OCI-LY7 (cell line): ENCODE measurements at regions not wholly inside any gene's neighbourhood (a gene's known extent, or its start where the extent isn't known, plus 50 kb on each side); places are given as distances from the start of the nearest gene placed in this dataset.

Experiments
- BruUV-seq: library from RNA; stranded (reverse); fragments of 400-500 nt; replicated peaks from 2 replicates; lab custom pipeline; 2021; lab: Mats Ljungman, UMichigan
- CTCF ChIA-PET: fragments of 300-600 bp; sonication (Branson Sonifier 250); formaldehyde crosslinking; loops from one replicate; lab custom pipeline; 2022; ENCODE audit warnings: antibody characterized with exemption; ENCODE audit not compliant: unreplicated experiment; lab: Charles Lee
- POLR2A ChIA-PET: fragments of 300-600 bp; sonication (Branson Sonifier 250); formaldehyde crosslinking; loops from one replicate; lab custom pipeline; 2022; ENCODE audit warnings: antibody characterized with exemption; lab: Charles Lee
- DNase-seq: peaks from one replicate; pipeline ENCODE4 v3.0.0-alpha.2; 2015; ENCODE audit warnings: low spot score
- H2AFZ ChIP-seq: fragments of 200-600 bp; sonication (generic), shearing (Covaris generic); 2 replicates; pipeline ENCODE4 v1.6.1; 2014; ENCODE audit warnings: mild to moderate bottlenecking, antibody characterized with exemption, low read length, moderate library complexity
- H3K27ac ChIP-seq: fragments of 200-600 bp; sonication (generic); 2 replicates; pipeline ENCODE4 v1.5.1; 2014; ENCODE audit warnings: mixed run types, low read depth, mild to moderate bottlenecking, moderate library complexity, low read length, inconsistent platforms; ENCODE audit not compliant: poor library complexity, severe bottlenecking
- H3K36me3 ChIP-seq: fragments of 200-600 bp; sonication (generic); 2 replicates; pipeline ENCODE4 v1.6.1; 2014; ENCODE audit warnings: mild to moderate bottlenecking, antibody characterized with exemption, low read length, moderate library complexity, mixed read lengths; ENCODE audit not compliant: insufficient read depth
- H3K4me1 ChIP-seq: fragments of 200-600 bp; sonication (generic); 2 replicates; pipeline ENCODE4 v1.5.1; 2014; ENCODE audit warnings: mild to moderate bottlenecking, low read length; ENCODE audit not compliant: insufficient read depth, poor library complexity, severe bottlenecking
- H3K4me2 ChIP-seq: fragments of 200-600 bp; sonication (generic); 2 replicates; pipeline ENCODE4 v1.6.1; 2014; ENCODE audit warnings: mild to moderate bottlenecking, low read length
- H3K4me3 ChIP-seq: fragments of 200-600 bp; sonication (generic); 2 replicates; pipeline ENCODE4 v1.5.1; 2014; ENCODE audit warnings: mild to moderate bottlenecking, low read depth, low read length; ENCODE audit not compliant: poor library complexity, severe bottlenecking
- H3K79me2 ChIP-seq: fragments of 200-600 bp; sonication (generic); 2 replicates; pipeline ENCODE4 v1.6.1; 2016; ENCODE audit warnings: low read depth, mild to moderate bottlenecking, low read length, moderate library complexity, mixed read lengths; ENCODE audit not compliant: insufficient read depth
- H3K9me2 ChIP-seq: fragments of 200-600 bp; sonication (generic); 2 replicates; pipeline ENCODE4 v1.6.1; 2016; ENCODE audit warnings: mild to moderate bottlenecking, low read length, mixed read lengths; ENCODE audit not compliant: insufficient read depth
- H3K9me3 ChIP-seq: fragments of 200-600 bp; sonication (generic); 2 replicates; pipeline ENCODE4 v1.6.1; 2014; ENCODE audit warnings: mild to moderate bottlenecking, mixed run types, low read length, mixed read lengths
- H4K20me1 ChIP-seq: fragments of 200-600 bp; sonication (generic); 2 replicates; pipeline ENCODE4 v1.6.1; 2014; ENCODE audit warnings: mild to moderate bottlenecking, antibody characterized with exemption, low read length, moderate library complexity, mixed read lengths; ENCODE audit not compliant: insufficient read depth
- EZH2phosphoT487 ChIP-seq: fragments of 200-600 bp; sonication (generic); IDR thresholded peaks from 2 replicates; pipeline ENCODE4 v1.6.1; 2018; ENCODE audit warnings: low read depth, borderline replicate concordance, mild to moderate bottlenecking, mixed run types, antibody characterized with exemption, low read length, moderate library complexity, mixed read lengths
- intact Hi-C: fragments of 100-400 bp; cut with micrococcal nuclease; formaldehyde crosslinking; loops from one replicate; pipeline ENCODE4 v1.10.0; 2022; ENCODE audit not compliant: unreplicated experiment
- TF ChIP-seq, protein P1 (sequence below): fragments of 200-600 bp; sonication (generic); conservative IDR thresholded peaks from 2 replicates; pipeline ENCODE4 v1.5.1; 2014; ENCODE audit warnings: mild to moderate bottlenecking, antibody characterized with exemption, low read length, moderate library complexity, mixed read lengths

DNA sequence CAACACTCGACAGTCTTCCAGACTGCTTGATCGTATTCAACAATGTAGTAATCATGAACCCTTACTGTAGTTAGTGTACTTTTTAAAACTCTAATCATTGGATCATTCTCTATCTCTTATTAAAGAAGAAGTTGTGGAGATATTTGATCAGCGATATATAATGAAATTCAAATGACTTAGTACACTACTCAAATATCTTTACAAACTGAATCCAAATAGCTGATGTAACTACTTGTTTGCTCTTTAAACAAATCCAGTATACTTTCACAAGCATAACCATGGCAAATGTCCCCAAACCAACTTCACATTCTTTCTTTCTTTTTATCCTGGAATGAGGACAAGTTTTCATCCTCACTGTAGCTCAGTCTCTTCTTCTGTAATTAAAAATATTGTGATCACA is 1569.9 kb upstream of the ADGRL3 start:
- Histone ChIP-seq H3K79me2 (no peaks in the 10 kb centered on the region), H3K9me2 (no peaks in the 10 kb centered on the region), H3K36me3 (no peaks in the 10 kb centered on the region), H4K20me1 (no peaks in the 10 kb centered on the region), H3K27ac (no peak overlapping the region), H3K4me1 (no peaks in the 10 kb centered on the region), H3K4me3 (no peak overlapping the region), H3K9me3 (no peaks in the 10 kb centered on the region), H2AFZ (no peak overlapping the region), H3K4me2 (no peak overlapping the region)
- ChIA-PET CTCF (no interaction called here), POLR2A (interaction anchor here (0.5 kb wide), 1 partner anchor 252 kb away, joined by 3 read pairs; no protein-coding TSS in a partner anchor)
- intact Hi-C loops, result no loop called here
- no TSS peak for BruUV-seq
- DNase-seq, result no peak
- TF ChIP-seq, protein P1, sequence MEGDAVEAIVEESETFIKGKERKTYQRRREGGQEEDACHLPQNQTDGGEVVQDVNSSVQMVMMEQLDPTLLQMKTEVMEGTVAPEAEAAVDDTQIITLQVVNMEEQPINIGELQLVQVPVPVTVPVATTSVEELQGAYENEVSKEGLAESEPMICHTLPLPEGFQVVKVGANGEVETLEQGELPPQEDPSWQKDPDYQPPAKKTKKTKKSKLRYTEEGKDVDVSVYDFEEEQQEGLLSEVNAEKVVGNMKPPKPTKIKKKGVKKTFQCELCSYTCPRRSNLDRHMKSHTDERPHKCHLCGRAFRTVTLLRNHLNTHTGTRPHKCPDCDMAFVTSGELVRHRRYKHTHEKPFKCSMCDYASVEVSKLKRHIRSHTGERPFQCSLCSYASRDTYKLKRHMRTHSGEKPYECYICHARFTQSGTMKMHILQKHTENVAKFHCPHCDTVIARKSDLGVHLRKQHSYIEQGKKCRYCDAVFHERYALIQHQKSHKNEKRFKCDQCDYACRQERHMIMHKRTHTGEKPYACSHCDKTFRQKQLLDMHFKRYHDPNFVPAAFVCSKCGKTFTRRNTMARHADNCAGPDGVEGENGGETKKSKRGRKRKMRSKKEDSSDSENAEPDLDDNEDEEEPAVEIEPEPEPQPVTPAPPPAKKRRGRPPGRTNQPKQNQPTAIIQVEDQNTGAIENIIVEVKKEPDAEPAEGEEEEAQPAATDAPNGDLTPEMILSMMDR, result no peak
- no peak for TF ChIP-seq EZH2phosphoT487

DNA sequence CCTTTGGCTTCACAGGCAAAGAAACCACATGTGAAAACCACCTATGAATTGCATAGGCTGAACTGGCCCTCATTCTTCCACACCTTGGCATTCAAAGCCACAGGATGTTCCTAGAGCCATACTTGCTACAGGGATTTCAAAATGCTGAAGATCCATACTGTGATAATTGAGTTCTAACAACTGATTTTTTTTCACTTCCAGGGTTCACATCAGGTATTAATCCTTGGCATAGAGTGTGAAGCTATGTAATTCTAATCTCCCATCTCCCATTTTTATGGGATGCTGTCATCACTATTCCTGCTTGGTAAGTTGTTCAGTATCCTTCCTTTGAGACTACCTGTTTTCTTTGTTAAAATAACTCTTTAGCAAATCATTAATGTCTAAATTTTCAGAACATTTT is 1569.2 kb upstream of the ADGRL3 start:
- H3K79me2 ChIP-seq, result no peaks in the 10 kb centered on the region
- ChIA-PET CTCF (no interaction called here), POLR2A (no interaction called here)
- no peaks in the 10 kb centered on the region for H3K9me3 ChIP-seq
- DNase-seq, result no peak
- H4K20me1 ChIP-seq, result no peaks in the 10 kb centered on the region
- H3K4me1 ChIP-seq, result no peaks in the 10 kb centered on the region
- H3K9me2 ChIP-seq, result no peaks in the 10 kb centered on the region
- no peak overlapping the region for H2AFZ ChIP-seq
- BruUV-seq, result no TSS peak
- no peak overlapping the region for H3K4me3 ChIP-seq
- no peak overlapping the region for H3K27ac ChIP-seq
- TF ChIP-seq, protein P1, result no peak
- intact Hi-C loops, result no loop called here
- no peak overlapping the region for H3K4me2 ChIP-seq
- no peaks in the 10 kb centered on the region for H3K36me3 ChIP-seq

DNA sequence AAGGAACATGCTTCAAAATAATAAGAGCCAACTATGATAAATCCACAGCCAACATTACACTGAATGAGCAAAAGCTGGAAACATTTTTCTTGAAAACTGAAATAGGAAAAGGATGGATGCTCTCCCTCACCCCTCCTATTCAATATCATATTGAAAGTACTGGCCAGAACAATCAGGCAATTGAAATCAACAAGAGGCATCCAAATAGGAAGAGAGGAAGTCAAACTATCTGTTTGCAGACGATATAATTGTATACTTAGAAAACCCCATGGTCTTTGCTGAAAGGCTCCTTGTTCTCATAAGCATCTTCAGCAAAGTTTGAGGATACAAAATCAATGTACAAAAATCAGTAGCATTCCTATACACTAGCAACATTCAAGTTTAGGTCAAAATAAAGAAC is 1562.5 kb upstream of the ADGRL3 start:
- DNase-seq, result no peak
- no peak for TF ChIP-seq EZH2phosphoT487
- TF ChIP-seq, protein P1, result no peak
- H3K4me1 ChIP-seq, result no peaks in the 10 kb centered on the region
- no peak overlapping the region for H3K4me2 ChIP-seq
- no peaks in the 10 kb centered on the region for H3K9me2 ChIP-seq
- H2AFZ ChIP-seq, result no peak overlapping the region
- intact Hi-C loops, result no loop called here
- BruUV-seq, result no TSS peak
- H3K36me3 ChIP-seq, result no peaks in the 10 kb centered on the region
- no peaks in the 10 kb centered on the region for H3K79me2 ChIP-seq
- ChIA-PET CTCF (no interaction called here), POLR2A (no interaction called here)
- H3K27ac ChIP-seq, result no peak overlapping the region
- H3K4me3 ChIP-seq, result no peak overlapping the region
- no peaks in the 10 kb centered on the region for H4K20me1 ChIP-seq
- H3K9me3 ChIP-seq, result 0 out of 2 replicates have a peak, but pooled peaks cover 10% of the 10 kb centered on the region
